Activated B cell treated with CpG ODN at 0.5 μM for 24 hours (primary cell): ENCODE measurements at regions not wholly inside any gene's neighbourhood (a gene's known extent, or its start where the extent isn't known, plus 50 kb on each side); places are given as distances from the start of the nearest gene placed in this dataset.

ENCODE experiments used
- ATAC-seq: fragments of 200-7000 bp; cut with Tn5 transposase; one replicate; pipeline ENCODE4 v1.10.0; 2021; ENCODE audit warnings: low read depth, mild to moderate bottlenecking, moderate library complexity
- CTCF ChIA-PET: fragments of 350-600 bp; sonication (Branson Sonifier 250); formaldehyde crosslinking; loops from one replicate; lab custom pipeline; 2021; ENCODE audit warnings: antibody characterized with exemption; lab: Charles Lee
- POLR2A ChIA-PET: fragments of 350-600 bp; sonication (Branson Sonifier 250); formaldehyde crosslinking; loops from one replicate; lab custom pipeline; 2021; ENCODE audit warnings: antibody characterized with exemption; lab: Charles Lee
- DNase-seq: peaks from one replicate; pipeline ENCODE4 v3.0.0; 2022
- H3K27ac Mint-ChIP-seq: one replicate; pipeline ENCODE4 v1.8.0; 2020; ENCODE audit warnings: mixed read lengths
- H3K27me3 Mint-ChIP-seq: one replicate; pipeline ENCODE4 v1.8.0; 2021; ENCODE audit warnings: mixed read lengths
- H3K36me3 Mint-ChIP-seq: one replicate; pipeline ENCODE4 v1.8.0; 2021; ENCODE audit warnings: low read depth, mixed read lengths
- H3K4me1 Mint-ChIP-seq: one replicate; pipeline ENCODE4 v1.8.0; 2021; ENCODE audit warnings: mixed read lengths
- H3K4me3 Mint-ChIP-seq: one replicate; pipeline ENCODE4 v1.8.0; 2020; ENCODE audit warnings: mild to moderate bottlenecking, mixed read lengths
- H3K9me3 Mint-ChIP-seq: one replicate; pipeline ENCODE4 v1.8.0; 2020; ENCODE audit warnings: mixed read lengths
- CTCF ChIP-seq: fragments of 200-600 bp; IDR thresholded peaks from one replicate; pipeline ENCODE4 v1.8.0; 2022; ENCODE audit warnings: antibody characterized with exemption, mild to moderate bottlenecking
- intact Hi-C: fragments of 100-400 bp; cut with micrococcal nuclease; formaldehyde crosslinking; loops from one replicate; pipeline ENCODE4 v1.15.1; 2024

- Mint-ChIP-seq H3K4me1 (peaks cover 13% of the 10 kb centered on the region), H3K4me3 (no peak overlapping the region), H3K27ac (no peak overlapping the region), H3K27me3 (peaks cover 24% of the 10 kb centered on the region), H3K9me3 (no peaks in the 10 kb centered on the region), H3K36me3 (no peaks in the 10 kb centered on the region)
- DNase-seq: no peak
- no peak for ATAC-seq
- intact Hi-C loops: no loop called here
- CTCF ChIA-PET: interaction anchor here (1.5 to 1.6 kb wide), 2 partner anchors 140 kb away, joined by 3 read pairs; no protein-coding TSS in a partner anchor
- TF ChIP-seq CTCF: no peak
- POLR2A ChIA-PET: no interaction called here
These were observed 136.7 kb upstream of the GSE1 start for GRCh38 chr16:85476389-85476788.

GRCh38 chr16:85477801-85478363, 135.2 kb upstream of the GSE1 start:
- ChIA-PET CTCF (interaction anchor here (1.5 kb wide), 1 partner anchor 139 kb away, joined by 3 read pairs; no protein-coding TSS in a partner anchor), POLR2A (no interaction called here)
- H3K4me3 Mint-ChIP-seq: no peak overlapping the region
- no peaks in the 10 kb centered on the region for H3K36me3 Mint-ChIP-seq
- ATAC-seq (no peak), DNase-seq (no peak)
- H3K27ac Mint-ChIP-seq: no peak overlapping the region
- intact Hi-C loops: no loop called here
- no peak for TF ChIP-seq CTCF
- peaks cover 15% of the 10 kb centered on the region for H3K4me1 Mint-ChIP-seq
- peaks cover 24% of the 10 kb centered on the region for H3K27me3 Mint-ChIP-seq
- H3K9me3 Mint-ChIP-seq: no peaks in the 10 kb centered on the region

GRCh38 chr16:85479972-85480726, 133.0 kb upstream of the GSE1 start:
- Mint-ChIP-seq H3K4me1 (peaks cover 15% of the 10 kb centered on the region), H3K9me3 (no peaks in the 10 kb centered on the region), H3K27ac (no peak overlapping the region), H3K4me3 (no peak overlapping the region), H3K36me3 (no peaks in the 10 kb centered on the region), H3K27me3 (peaks cover 15% of the 10 kb centered on the region)
- ChIA-PET CTCF (interaction anchor here (0.7 to 3.2 kb wide), 10 partner anchors 11 to 136 kb away, joined by 3 to 22 read pairs (median 4); partner anchors contain the start of gene GSE1), POLR2A (interaction anchor here (0.5 to 1.6 kb wide), 2 partner anchors 129 to 188 kb away, joined by 4 to 6 read pairs; no protein-coding TSS in a partner anchor)
- ATAC-seq (peak; percentile 68), DNase-seq (peak; percentile 49)
- intact Hi-C loops: loop anchor here (1.0 to 2.0 kb wide), 3 partner anchors 75 to 239 kb away; no protein-coding TSS in a partner anchor
- no peak for TF ChIP-seq CTCF

GRCh38 chr16:85480727-85481101, 132.4 kb upstream of the GSE1 start:
- Mint-ChIP-seq H3K36me3 (no peaks in the 10 kb centered on the region), H3K4me3 (peak overlapping the region; percentile 19), H3K9me3 (no peaks in the 10 kb centered on the region), H3K4me1 (peaks cover 15% of the 10 kb centered on the region), H3K27ac (no peak overlapping the region), H3K27me3 (peaks cover 15% of the 10 kb centered on the region)
- ATAC-seq (peak; percentile 76), DNase-seq (no peak)
- ChIA-PET CTCF (interaction anchor here (0.7 to 3.2 kb wide), 8 partner anchors 10 to 135 kb away, joined by 3 to 22 read pairs (median 6); partner anchors contain the start of gene GSE1), POLR2A (interaction anchor here (1.6 kb wide), 1 partner anchor 129 kb away, joined by 4 read pairs; no protein-coding TSS in a partner anchor)
- intact Hi-C loops: loop anchor here (1.0 to 2.0 kb wide), 3 partner anchors 74 to 238 kb away; no protein-coding TSS in a partner anchor
- TF ChIP-seq CTCF: no peak

- intact Hi-C loops: loop anchor here (2.0 kb wide), 2 partner anchors 74 to 238 kb away; no protein-coding TSS in a partner anchor
These were observed 131.9 kb upstream of the GSE1 start for GRCh38 chr16:85481206-85481605.

More at GRCh38 chr16:85481206-85481605, 131.9 kb upstream of the GSE1 start:
- no peaks in the 10 kb centered on the region for H3K9me3 Mint-ChIP-seq
- H3K27me3 Mint-ChIP-seq: peaks cover 15% of the 10 kb centered on the region
- POLR2A ChIA-PET: no interaction called here
- H3K27ac Mint-ChIP-seq: no peak overlapping the region
- CTCF ChIA-PET: interaction anchor here (1.3 to 3.2 kb wide), 4 partner anchors 10 to 132 kb away, joined by 3 to 22 read pairs (median 8); partner anchors contain the start of gene GSE1
- ATAC-seq (no peak), DNase-seq (no peak)
- no peak for TF ChIP-seq CTCF
- no peaks in the 10 kb centered on the region for H3K36me3 Mint-ChIP-seq
- peaks cover 15% of the 10 kb centered on the region for H3K4me1 Mint-ChIP-seq
- H3K4me3 Mint-ChIP-seq: peak overlapping the region; percentile 19
